ENCODE measurements at regions not wholly inside any gene's neighbourhood (a gene's known extent, or its start where the extent isn't known, plus 50 kb on each side); places are given as distances from the start of the nearest gene placed in this dataset.
"Not testable (repeated sequence)": the region's sequence is repeated elsewhere in the genome, so short reads cannot be mapped to it uniquely, and the experiment has no call there.

DNA sequence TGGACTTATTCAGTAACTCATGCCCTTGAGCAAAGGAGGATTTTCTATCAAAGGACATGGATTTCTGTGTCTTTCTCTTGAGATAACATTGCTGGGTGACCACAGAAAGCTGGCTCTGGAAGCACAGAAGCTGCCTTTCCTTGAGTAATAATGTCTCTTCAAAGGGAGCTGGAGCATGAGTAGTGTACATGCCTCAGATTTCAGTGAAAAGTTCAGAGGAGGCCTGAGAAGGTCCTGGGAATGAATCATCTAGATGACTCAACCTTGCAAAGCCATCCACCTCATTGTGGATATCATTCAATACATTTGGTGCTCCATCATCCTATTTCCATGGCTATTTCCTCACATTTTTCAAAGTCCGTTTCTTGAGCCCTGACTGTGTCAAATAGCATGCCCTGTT lies 77.6 kb upstream of the OR4M2 start:
- POLR2A ChIA-PET (ENCODE audit: unreplicated experiment); BruUV-seq (replicated peaks); H4K20me1 ChIP-seq (ENCODE audit: low read length); H3K4me3 ChIP-seq (ENCODE audit: low read length); H2AFZ ChIP-seq (ENCODE audit: low read length); H3K79me2 ChIP-seq (ENCODE audit: low read length); CTCF ChIA-PET; H3F3A ChIP-seq (ENCODE audit: low read length, unreplicated experiment); ATAC-seq; H3K4me1 ChIP-seq (ENCODE audit: insufficient read depth, low read length); H3K9me3 ChIP-seq (ENCODE audit: low read length); H3K36me3 ChIP-seq (ENCODE audit: low read depth, low read length); H3K4me2 ChIP-seq (ENCODE audit: low read length); H3K9me2 ChIP-seq (replicated peaks; ENCODE audit: low read length); DNase-seq; H3K27me3 ChIP-seq (ENCODE audit: low read length); H3K27ac ChIP-seq (ENCODE audit: low read length); H3K9ac ChIP-seq (ENCODE audit: low read length); intact Hi-C loops (cut with micrococcal nuclease): not testable (repeated sequence)

DNA sequence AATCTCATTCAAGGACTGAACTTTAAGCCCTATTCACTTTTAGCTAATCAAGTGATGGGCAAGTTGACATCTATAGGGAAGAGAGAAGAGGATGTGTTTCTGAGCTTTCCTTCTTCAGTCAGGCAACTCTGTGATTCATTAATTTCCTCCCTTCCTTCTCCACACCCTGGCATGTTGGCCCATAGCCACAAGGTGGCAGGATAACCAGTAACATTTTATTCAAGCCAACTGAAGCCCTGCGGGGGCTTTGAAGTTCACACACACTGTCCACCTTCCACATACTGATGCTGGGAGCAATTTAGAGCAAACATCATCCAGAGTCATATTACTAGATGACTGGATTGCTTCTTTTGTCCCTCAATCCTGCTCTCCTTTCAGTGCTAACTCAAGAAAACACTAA lies 91.2 kb upstream of the OR4M2 start:
- DNase-seq; H3K9me3 ChIP-seq (ENCODE audit: low read length); H3K27ac ChIP-seq (ENCODE audit: low read length); H3K9ac ChIP-seq (ENCODE audit: low read length); H4K20me1 ChIP-seq (ENCODE audit: low read length); H3K9me2 ChIP-seq (replicated peaks; ENCODE audit: low read length); ATAC-seq; POLR2A ChIA-PET (ENCODE audit: unreplicated experiment); H2AFZ ChIP-seq (ENCODE audit: low read length); H3K4me2 ChIP-seq (ENCODE audit: low read length); H3K27me3 ChIP-seq (ENCODE audit: low read length); H3K36me3 ChIP-seq (ENCODE audit: low read depth, low read length); H3F3A ChIP-seq (ENCODE audit: low read length, unreplicated experiment); BruUV-seq (replicated peaks); H3K4me1 ChIP-seq (ENCODE audit: insufficient read depth, low read length); intact Hi-C loops (cut with micrococcal nuclease); H3K79me2 ChIP-seq (ENCODE audit: low read length); H3K4me3 ChIP-seq (ENCODE audit: low read length); CTCF ChIA-PET: not testable (repeated sequence)

DNA sequence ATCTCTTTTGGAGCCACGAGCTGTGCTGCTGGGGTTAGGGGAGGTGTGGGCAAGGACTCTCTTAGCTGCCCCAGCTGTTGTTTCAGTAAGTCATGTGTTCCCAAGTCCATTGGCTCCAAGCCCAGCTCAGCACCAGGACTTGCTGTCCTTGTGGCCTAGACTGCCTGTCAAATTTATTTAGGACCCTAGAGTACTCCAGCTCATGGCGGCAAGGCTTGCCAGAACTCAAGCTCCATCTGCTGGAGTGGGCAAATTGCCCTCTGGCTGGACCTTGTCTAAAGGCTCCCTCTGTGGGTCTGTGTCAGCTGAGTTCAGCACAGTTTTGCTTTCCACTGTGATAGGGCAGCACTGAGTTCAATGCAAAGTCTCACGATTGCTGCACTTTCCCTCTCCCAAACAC lies 96.5 kb upstream of the OR4M2 start:
- H3K4me2 ChIP-seq (ENCODE audit: low read length); H3K27ac ChIP-seq (ENCODE audit: low read length); DNase-seq; H3K9ac ChIP-seq (ENCODE audit: low read length); CTCF ChIA-PET; ATAC-seq; H3K9me3 ChIP-seq (ENCODE audit: low read length); H3K4me3 ChIP-seq (ENCODE audit: low read length); BruUV-seq (replicated peaks); H3K79me2 ChIP-seq (ENCODE audit: low read length); H3K36me3 ChIP-seq (ENCODE audit: low read depth, low read length); H3K4me1 ChIP-seq (ENCODE audit: insufficient read depth, low read length); H3F3A ChIP-seq (ENCODE audit: low read length, unreplicated experiment); H3K9me2 ChIP-seq (replicated peaks; ENCODE audit: low read length); H3K27me3 ChIP-seq (ENCODE audit: low read length); POLR2A ChIA-PET (ENCODE audit: unreplicated experiment); H2AFZ ChIP-seq (ENCODE audit: low read length); intact Hi-C loops (cut with micrococcal nuclease); H4K20me1 ChIP-seq (ENCODE audit: low read length): not testable (repeated sequence)

DNA sequence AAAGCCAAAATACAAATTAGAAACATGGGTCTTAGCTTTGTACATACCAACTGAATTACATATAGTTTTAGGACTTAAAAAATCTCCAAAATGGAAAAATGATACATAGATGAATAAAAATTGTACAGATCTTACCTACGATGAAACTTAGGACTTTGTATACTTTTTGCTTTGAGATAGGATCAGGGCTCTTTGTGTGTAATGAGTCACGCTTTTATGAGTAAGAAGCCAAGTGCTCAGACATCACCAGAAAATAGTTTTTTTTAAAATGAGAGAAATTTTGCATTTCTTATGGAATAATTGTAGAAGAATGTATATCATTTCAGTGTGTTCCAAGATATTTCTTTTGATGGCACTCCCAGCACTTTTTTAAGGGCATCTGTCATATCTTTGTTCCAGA lies 100.4 kb upstream of the OR4M2 start:
- H3K27ac ChIP-seq (ENCODE audit: low read length); H3K9ac ChIP-seq (ENCODE audit: low read length); H3K9me2 ChIP-seq (replicated peaks; ENCODE audit: low read length); H3K4me3 ChIP-seq (ENCODE audit: low read length); H2AFZ ChIP-seq (ENCODE audit: low read length); H3K4me2 ChIP-seq (ENCODE audit: low read length); H3K27me3 ChIP-seq (ENCODE audit: low read length); intact Hi-C loops (cut with micrococcal nuclease); H3F3A ChIP-seq (ENCODE audit: low read length, unreplicated experiment); H4K20me1 ChIP-seq (ENCODE audit: low read length); H3K4me1 ChIP-seq (ENCODE audit: insufficient read depth, low read length); ATAC-seq; DNase-seq; H3K79me2 ChIP-seq (ENCODE audit: low read length); BruUV-seq (replicated peaks); CTCF ChIA-PET; H3K36me3 ChIP-seq (ENCODE audit: low read depth, low read length); H3K9me3 ChIP-seq (ENCODE audit: low read length); POLR2A ChIA-PET (ENCODE audit: unreplicated experiment): not testable (repeated sequence)

DNA sequence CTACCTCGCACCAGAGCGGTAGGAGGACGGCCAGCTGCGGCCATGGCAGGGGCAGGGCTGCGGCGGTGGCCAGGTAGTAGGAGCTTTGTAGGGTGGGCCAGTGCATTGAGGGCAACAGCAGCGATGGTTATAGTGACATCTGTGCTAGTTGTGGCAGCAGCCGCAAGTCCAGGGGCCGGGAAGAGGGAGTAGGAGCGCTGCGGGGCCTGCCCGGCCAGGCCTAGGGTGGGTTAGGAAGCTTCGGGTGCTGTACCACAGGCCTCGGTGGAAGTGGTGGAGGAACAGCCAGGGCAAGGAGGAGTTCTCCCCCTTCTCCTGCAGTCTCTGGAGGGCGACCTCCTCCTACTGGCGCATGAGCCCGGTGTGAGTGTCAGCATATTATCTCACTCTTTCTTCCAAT lies 76.2 kb upstream of the POTEB start:
- H3K9ac ChIP-seq (ENCODE audit: low read length); BruUV-seq (replicated peaks); POLR2A ChIA-PET (ENCODE audit: unreplicated experiment); CTCF ChIA-PET; H3K36me3 ChIP-seq (ENCODE audit: low read depth, low read length); H3K4me2 ChIP-seq (ENCODE audit: low read length); H3K4me3 ChIP-seq (ENCODE audit: low read length); H3K27me3 ChIP-seq (ENCODE audit: low read length); H3K9me3 ChIP-seq (ENCODE audit: low read length); H3K9me2 ChIP-seq (replicated peaks; ENCODE audit: low read length); H3K79me2 ChIP-seq (ENCODE audit: low read length); H3K27ac ChIP-seq (ENCODE audit: low read length); ATAC-seq; H3F3A ChIP-seq (ENCODE audit: low read length, unreplicated experiment); H3K4me1 ChIP-seq (ENCODE audit: insufficient read depth, low read length); H4K20me1 ChIP-seq (ENCODE audit: low read length); intact Hi-C loops (cut with micrococcal nuclease); H2AFZ ChIP-seq (ENCODE audit: low read length): not testable (repeated sequence)
- DNase-seq: peak; percentile 0

DNA sequence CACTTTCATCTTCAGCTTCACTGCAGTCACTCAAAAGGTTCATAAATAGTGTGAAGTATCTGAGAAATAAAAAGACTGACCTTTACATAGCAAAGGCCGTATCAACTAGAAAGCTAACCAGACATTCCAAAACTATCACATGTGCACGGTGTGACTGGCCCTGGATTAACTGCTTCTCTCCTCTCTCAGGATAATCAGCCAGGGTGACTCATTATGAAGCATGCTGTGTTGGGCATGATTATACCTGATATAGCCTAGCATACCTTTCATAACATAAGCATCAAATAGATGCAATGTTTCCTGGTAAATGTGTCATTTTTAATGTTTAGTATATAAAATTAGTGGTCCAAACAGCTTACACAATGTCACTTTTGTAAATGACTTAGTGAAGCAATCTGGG lies 62.8 kb upstream of the POTEB start:
- H3F3A ChIP-seq (ENCODE audit: low read length, unreplicated experiment); H3K27ac ChIP-seq (ENCODE audit: low read length); H3K27me3 ChIP-seq (ENCODE audit: low read length); H3K4me2 ChIP-seq (ENCODE audit: low read length); DNase-seq; H3K4me3 ChIP-seq (ENCODE audit: low read length); H3K36me3 ChIP-seq (ENCODE audit: low read depth, low read length); CTCF ChIA-PET; H3K4me1 ChIP-seq (ENCODE audit: insufficient read depth, low read length); POLR2A ChIA-PET (ENCODE audit: unreplicated experiment); BruUV-seq (replicated peaks); H4K20me1 ChIP-seq (ENCODE audit: low read length); H3K79me2 ChIP-seq (ENCODE audit: low read length); H3K9me3 ChIP-seq (ENCODE audit: low read length); H3K9me2 ChIP-seq (replicated peaks; ENCODE audit: low read length); H2AFZ ChIP-seq (ENCODE audit: low read length); intact Hi-C loops (cut with micrococcal nuclease); ATAC-seq; H3K9ac ChIP-seq (ENCODE audit: low read length): not testable (repeated sequence)

Measured in PC-3 (cell line).